ENCODE measurements at regions not wholly inside any gene's neighbourhood (a gene's known extent, or its start where the extent isn't known, plus 50 kb on each side); places are given as distances from the start of the nearest gene placed in this dataset.

DNA sequence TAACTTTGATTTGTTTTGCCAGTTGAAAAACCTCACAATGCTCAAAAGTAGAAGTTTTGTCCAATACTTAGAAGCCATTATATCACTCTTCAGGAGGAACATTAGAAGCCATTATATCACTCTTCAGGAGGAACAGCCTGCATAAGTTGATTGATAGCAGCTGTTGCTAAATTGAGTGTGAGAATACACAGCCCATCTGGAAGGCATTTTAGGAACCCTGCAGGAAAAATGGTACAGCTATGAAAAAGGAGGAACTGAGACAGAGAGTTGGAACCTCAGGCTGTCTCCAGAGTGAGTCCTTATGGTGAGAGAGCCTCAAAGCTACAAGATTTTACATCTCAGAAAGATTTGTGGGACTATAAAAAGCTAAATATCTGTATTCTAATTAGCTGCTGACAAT is 207.0 kb downstream of the MYRFL start:
- no peak for TF ChIP-seq CTCF (conservative IDR thresholded peaks at IDR 0.05 in 1 of 2, IDR thresholded peaks at IDR 0.05 in 1 of 2; ENCODE audit: extremely low read depth in 1 of 2, insufficient read depth in 1 of 2, low read depth in 1 of 2, low read length in 2 of 2)
- TF ChIP-seq EZH2 (IDR thresholded peaks at IDR 0.05; ENCODE audit: borderline replicate concordance, low read length): no peak
